HT1080 (cell line): ENCODE measurements at regions not wholly inside any gene's neighbourhood (a gene's known extent, or its start where the extent isn't known, plus 50 kb on each side); places are given as distances from the start of the nearest gene placed in this dataset.
A peak's percentile ranks its signal among the peaks of the same experiment; 100 is the strongest.
"Not testable (repeated sequence)": the region's sequence is repeated elsewhere in the genome, so short reads cannot be mapped to it uniquely, and the experiment has no call there.

Experiments
- DNase-seq: peaks from one replicate; pipeline ENCODE4 v3.0.0-alpha.2; 2015; ENCODE audit warnings: low read depth

DNA sequence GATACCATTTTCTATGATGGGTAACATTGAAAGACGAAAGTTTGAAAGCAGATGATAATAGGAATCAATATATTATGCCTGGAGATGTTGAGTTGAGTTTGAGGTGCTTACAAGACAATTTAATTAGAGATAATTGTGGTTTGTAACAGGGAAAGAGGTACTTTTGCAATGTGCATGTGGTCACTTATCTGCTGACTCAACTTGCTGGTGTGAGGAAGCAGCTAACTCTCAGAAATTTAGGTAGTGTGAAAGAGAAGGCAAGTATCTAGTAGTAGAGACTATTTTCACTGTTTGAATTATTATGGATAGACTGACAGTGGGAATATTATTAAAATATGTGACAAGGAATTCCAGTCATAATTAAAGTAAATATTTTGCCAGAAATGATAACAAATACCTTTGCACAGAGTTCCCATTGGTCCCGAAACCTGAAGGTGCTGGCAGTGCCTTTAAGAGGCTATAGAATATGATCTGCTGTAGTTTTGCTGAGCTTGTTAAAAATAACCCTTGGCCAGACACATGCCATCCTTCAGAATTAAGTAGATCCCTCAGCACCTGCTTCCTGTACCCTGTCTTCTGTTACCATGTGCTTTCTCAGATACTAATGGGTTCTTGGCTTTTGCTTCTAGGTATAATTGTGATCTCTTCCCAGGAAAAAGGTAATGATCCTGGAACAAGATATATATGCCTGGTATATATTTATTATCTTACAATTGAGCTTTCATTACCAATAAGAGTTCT, 315.9 kb downstream of the BCHE start:
- DNase-seq: no peak

DNA sequence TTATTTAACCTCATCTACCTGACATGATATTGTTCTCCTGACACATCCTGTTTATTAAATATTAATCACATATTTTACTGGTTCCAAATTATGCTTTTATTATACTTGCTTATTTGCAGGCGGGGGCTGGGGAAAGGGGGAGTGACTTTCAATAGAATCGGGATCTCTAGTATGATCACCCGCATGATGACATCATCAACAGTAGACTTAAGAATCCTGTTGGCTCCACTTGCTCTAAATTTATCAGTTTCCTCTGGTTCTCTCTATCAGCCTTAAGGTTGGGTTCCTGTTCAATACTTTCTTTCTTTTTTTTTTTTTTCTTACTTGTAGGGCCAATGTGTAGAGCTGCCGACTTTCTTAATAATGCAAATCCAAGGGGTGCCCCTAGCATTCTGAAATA, 317.5 kb downstream of the BCHE start:
- no peak for DNase-seq

DNA sequence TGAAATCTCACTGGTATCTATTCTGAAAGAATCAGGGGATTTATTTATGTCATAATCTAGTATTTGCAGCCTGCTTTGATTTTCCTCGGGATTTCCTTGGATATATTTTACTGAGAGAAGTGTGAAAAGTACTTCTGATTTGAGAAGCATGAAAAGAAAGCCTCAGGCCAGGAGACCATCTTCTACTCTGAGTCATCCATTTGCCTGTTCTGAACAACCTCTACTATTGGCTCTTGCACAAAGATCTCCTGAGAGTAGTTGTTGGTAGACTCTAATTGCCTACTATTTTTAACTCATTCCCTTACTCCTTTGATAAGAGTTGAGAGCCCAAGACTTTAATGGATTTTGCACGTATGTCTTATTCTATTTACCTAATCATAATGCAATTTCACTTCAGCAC, 318.9 kb downstream of the BCHE start:
- peak; percentile 43 for DNase-seq

DNA sequence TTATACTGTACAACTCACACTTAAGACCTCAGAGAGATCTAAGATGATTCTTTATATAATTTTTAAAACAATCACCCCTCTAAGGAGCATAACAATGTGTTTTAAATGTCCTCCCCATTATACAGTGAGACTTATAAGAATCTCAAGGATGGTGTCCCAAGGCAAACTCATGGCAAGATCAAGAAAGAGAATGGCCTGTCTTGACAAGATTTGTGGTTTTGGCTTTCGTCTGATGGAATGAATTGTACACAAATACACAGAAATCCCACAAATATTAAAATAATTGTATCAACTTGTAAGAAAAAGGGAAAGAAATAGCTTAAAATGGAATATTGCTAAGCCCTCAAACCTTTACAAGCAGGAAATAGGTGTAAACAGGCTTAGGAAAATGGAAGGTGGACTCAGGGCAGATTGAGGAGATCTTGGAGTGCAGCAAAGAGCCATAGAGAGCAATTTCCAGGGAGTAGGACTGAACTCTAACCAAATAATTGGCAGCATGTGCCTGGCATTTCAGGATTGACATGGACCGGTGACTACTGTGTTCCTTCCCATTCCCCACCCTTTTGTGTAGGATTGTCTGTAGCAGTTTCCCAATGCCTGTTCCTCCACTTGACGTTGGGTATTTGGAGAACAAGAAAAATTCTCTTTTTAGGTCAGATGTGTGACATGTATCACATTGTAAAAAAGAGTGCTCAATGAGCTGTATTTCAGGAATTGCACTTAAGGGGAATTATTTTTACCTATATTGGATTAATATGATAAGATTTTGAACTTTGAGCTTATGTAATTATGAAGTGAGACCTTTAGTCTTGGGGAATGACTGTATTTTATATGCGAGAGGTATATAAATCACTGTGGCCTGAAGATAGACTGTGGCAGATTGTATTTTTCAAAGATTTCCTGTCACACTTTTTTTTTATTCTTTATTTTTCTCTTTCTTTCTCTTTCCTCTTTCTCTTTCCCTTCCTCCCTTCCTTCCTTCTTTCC, 317.8 kb upstream of the SLITRK3 start:
- no peak for DNase-seq

DNA sequence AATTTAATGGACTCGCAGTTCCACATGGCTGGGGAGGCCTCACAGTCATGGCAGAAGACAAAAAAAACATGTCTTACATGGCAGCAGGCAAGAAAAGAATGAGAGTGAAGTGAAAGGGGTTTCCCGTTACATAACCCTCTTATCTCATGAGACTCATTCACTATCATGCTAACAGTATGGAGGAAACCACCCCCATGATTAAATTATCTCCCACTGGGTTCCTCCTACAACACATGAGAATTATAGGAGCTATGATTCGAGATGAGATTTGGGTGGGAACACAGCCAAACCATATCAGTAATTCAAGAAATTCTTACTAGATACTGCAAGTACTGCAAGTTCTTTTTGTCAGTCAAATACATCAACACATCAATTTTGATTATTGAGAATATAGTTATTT, 311.4 kb upstream of the SLITRK3 start:
- no peak for DNase-seq

DNA sequence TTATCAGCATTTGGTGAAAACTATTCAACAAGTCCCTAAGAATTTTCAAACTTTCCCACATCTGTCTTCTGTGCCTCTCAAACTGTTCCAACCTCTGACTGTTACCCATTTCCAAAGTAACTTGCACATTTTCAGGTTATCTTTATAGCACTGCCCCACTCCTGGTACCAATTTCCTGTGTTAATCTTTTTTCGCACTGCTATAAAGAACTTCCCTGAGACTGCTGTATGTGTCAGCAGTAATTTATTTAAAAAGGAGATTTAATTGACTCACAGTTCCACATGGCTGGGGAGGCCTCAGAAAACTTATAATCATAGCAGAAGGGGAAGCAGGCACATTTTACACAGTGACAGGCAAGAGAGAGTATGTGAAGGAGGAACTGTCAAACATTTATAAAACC, 310.9 kb upstream of the SLITRK3 start:
- no peak for DNase-seq

DNA sequence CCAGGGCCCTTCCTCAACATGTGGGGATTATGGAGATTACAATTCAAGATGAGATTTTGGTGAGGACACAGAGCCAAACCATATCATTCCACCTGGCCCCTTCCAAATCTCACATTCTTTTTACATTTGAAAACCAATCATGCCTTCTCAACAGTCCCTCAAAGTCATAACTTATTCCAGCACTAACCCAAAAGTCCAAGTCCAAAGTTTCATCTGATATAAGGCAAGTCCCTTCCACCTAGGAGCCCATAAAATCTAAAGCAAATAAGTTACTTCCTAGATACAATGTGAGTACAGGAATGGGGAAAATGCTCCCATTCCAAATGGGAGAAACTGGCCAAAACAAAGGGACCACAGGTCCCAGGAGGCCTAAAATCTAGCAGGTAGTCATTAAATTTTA, 309.5 kb upstream of the SLITRK3 start:
- DNase-seq: no peak

DNA sequence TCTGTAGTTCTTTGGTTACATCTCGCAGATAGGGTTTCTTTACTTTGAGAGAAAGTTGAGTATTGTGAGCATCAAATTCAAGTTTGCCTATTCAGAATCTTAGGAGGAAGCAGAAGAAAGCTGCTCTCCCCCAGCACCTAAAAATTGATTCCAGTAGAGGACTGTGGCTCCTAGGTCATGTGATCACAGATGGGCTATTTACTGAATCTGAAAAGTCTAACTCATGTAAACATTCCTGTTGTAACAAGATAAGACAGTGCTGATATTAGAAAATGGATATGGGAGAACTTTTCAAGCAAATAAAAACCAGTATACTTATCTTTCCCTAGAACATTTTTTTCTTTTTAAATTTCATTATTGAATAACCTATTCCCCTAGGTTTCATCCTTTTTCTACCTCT, 308.4 kb upstream of the SLITRK3 start:
- no peak for DNase-seq

DNA sequence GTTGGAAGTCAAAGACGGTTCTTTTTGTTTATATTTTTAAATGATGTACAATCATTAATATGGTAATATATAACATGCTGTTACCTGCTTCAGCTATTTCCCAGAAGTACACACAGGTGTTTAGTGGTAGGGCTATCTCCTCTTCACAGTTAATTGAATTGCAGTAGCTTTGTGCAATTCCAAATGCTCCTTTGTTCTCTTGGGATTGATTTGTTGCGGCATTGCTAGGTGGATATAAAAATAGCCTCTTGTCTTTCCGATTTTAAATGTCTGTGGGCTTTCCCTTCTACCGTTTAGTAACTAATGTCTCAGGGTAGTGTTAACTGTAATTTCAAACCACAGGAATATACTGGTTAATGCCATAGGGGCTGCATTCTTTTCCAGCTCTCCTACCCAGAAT, 307.6 kb upstream of the SLITRK3 start:
- DNase-seq: no peak

DNA sequence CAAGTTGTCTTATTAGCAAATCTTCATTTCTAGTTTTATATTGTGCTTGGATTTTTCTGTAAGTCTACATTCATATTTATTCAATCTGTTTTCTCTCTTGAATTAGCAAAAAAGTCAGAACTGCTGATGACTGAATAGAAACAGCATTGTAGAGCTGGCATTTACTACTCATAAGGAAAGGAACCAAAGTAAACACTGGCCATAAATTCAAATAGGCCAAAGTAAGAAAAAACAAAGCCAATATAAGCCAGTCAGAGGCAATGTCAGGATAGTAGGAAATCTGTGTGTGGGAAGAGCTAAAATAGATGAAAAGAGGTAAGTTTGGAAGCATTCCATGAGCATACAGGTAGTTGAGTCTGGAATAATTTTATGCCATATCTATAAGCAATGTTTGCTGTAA, 307.2 kb upstream of the SLITRK3 start:
- DNase-seq: no peak

DNA sequence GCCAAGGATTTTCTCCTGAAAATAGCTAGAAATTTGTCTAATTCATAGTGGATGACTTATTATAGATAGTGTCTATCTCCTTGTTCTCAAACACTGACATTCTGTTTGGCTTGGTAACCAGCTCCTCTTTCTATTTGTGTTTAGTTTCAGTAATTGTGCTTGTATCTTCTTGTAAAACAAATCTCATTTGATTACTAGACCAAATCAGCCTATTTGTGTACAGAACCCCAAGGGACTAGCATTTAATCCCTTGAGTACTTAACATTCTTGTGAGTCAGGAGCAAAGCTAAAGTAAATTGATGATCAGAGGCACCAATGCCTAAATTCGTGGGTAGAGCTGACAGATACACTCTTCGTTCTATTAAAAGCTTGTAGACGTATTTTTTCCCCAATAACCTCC, 306.5 kb upstream of the SLITRK3 start:
- no peak for DNase-seq

DNA sequence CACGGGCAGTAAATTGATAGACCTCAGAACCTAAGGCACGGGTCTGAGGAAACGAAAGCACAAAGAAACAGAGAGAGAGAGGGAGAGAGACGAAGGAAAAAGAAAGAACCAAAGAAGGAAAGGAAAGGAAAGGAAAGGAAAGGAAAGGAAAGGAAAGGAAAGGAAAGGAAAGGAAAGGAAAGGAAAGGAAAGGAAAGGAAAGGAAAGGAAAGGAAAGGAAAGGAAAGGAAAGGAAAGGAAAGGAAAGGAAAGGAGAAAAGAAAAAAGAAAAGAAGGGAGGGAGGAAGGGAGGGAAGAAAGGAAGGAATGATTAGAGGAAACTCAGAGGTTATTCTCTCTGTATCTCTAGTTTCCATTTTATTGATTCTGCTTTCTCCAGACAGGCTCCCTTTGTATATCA, 302.6 kb upstream of the SLITRK3 start:
- not testable (repeated sequence) for DNase-seq

DNA sequence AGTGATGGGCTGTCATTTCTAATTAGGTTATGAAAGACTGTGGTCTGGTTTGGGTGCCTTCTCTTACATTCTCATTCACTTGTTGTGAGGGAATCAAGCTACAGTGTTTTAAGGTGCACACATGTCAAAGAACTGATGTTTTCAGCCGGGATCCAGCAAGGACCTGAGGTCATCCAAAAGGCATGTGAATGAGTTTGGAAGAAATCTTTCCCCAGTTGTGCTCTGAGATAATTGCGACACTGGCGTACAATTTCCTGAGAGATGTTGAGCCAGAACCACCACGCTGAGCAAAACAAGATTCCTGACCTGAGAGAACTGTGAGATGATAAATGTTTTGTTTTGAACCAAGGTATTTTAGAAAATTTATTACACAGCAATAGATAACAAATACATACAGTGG, 295.3 kb upstream of the SLITRK3 start:
- DNase-seq: peak; percentile 10

DNA sequence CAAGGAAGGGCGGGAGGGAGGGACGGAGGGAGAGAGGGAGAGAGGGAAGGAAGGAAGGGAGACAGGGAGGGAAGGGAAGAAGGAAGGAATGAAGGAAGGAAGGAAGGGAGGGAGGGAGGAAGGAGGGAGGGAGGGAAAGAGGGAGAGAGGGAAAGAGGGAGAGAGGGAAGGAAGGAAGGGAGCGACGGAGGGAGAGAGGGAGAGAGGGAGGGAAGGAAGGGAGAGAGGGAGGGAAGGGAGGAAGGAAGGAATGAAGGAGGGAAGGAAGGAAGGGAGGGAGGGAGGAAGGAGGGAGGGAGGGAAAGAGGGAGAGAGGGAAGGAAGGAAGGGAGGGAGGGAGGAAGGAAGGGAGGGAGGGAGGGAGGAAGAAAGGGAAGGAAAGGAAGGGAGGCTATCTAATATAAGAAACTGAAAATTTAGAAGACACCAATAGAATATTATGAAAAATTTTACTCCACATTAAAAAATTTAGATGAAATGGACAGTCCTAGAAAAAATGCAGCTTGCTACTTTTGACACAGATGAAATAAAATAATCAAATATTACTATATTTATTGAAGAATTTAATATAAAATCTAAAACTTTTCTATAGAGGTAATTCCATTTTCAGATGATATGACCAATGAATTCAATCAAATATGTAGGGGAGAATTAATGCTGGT, 280.3 kb upstream of the SLITRK3 start:
- DNase-seq: no peak

DNA sequence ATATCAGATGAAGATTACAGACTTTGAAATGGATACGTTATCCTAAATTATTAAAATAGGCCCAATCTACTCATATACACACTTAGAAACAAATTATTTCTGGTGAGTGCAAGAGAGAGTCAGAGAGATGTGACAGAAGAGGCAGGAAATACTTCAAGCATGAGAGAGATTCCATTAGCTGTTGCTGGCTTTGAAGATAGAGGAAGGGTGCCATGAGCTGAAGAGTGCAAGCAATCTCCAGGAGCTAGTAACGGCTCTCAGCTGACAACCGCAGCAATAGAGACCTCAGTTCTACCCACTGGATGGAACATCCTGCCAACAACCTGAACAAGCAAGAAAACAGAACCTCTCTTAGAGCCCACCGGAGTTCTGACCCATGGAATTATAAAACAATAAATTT, 270.7 kb upstream of the SLITRK3 start:
- peak; percentile 36 for DNase-seq

DNA sequence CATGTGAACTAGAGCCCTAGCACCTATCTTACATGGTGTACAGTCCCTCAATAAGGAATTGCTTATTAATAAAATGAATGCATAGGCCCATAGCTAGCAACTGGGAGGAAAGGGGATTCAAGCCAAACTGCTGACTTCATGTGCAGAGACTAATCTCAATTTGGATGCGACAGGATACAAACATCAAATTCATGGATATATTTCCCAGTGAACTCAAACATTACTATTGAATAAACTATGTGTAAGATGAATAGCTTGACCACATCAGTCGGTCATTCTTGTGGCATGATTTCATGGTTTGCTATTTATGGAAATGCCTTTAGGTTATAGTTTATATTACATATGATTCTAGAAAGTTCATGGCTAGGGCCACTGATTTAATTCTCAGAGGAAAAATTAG, 268.6 kb upstream of the SLITRK3 start:
- peak; percentile 67 for DNase-seq

DNA sequence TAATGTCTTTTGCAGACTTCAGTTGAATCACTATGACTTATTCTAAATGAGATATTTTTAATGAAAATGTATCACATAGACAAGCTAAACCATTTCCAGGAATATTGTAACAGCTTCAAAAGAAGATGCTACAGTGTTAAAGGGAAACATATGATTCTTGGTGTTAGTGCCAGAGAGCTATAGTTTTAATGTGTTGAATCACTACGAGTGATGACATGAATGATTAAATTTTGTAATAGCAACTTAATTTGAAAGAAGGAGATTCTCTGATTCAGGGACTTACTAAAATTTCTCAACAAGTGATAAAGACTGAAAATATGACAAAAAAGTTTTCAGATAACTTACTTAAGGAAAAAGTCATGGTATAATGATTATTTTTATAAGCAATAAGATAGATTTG, 267.3 kb upstream of the SLITRK3 start:
- DNase-seq: no peak

DNA sequence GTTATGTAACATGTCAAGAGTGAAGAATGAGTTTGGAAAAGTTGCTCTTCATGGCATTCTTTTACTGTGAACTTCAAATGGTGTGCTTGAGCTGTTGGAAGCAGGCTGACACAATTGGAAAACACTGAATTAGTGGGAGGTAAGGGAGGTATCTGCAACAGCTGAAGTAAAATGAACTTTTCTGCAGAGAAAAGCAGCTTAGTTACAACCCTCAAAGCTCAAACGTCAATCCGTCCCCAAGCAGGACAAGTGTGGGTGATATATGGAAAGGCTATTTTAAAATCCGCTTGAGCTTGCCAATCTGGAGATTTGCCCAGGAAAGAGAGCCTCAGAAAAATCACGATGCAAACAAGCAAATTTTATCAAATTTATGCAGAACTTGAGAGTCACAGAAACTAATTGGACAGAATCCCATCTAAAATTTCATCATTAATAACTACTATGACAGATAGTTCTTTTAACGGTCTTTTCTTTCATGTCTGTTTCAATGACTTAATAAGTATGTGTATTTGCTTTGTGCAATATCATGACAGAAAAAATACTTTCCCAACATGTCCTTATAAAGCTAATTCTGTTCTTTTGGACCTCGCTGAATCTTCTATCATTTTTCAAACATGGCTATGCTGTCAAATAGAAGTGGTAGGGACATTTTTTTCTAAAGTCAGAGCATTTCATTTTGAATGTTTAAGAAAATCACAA, 266.6 kb upstream of the SLITRK3 start:
- no peak for DNase-seq

DNA sequence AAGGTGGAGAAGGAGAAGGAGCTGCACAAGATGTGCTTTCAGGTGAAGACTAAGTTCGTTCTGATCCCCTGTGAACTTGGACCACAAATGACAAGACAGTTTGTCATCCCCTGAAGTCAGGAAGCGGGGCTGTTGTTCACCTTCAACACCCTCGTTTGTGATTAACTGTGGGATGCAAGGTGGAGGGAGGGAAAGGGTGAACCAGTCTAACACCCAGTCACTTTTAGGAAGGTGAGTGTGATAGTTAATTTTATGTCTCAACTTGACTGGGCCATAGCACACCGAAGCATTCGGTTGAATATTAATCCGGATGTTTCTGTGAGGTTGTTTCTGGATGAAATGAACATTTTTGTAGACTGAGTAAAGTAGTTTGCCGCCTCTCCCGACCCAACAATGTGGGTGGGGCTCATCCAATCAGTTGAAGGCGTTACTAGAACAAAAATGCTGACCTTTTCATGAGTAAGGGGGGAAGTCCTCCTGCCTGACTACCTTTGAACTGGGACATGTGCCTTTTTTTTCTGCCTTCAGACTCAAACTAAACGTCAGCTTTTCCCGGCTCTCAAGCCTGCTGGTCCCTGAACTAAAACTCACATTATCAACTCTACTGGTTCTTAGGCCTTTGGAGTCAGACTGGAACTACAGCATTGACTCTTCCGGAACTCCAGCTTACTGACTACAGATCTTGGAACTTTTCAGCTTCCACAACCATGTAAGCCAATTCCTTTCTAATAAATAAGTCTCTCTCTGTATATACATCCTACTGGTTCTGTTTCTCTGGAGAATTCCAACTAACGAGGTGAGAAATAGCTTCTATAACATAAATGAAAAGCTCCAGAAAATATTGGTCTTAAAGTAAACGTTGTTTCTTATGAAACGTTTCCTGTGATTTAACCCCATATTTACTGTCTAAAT, 264.0 kb upstream of the SLITRK3 start:
- DNase-seq: no peak

DNA sequence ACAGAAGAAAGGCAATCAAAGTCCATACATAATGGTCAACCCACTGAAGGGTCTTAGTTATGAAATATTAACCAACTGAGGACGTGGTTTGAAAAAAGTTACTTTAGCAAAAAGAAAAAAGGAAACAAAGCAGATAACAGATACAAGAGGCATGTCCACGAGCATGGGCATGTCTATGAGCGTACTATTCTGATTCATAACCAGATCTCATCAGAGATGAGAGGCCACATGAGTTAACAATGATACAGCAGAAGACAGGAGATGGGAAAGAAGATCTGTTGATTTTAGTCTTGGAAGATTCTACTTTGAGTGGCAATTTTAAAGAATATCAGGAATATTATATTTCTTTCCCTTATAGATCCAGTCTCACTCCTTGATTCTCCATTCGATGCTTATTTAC, 262.9 kb upstream of the SLITRK3 start:
- no peak for DNase-seq
